ENCODE measurements at regions not wholly inside any gene's neighbourhood (a gene's known extent, or its start where the extent isn't known, plus 50 kb on each side); places are given as distances from the start of the nearest gene placed in this dataset.

GRCh38 chr2:5851410-5851809 lies 159.2 kb downstream of the SOX11 start:
- no peak overlapping the region for H3K27ac ChIP-seq
- TF ChIP-seq CTCF (IDR thresholded peaks at IDR 0.05) (no peak), ZFX (IDR thresholded peaks at IDR 0.05; ENCODE audit: borderline replicate concordance) (no peak)

- TF ChIP-seq ZFX (IDR thresholded peaks at IDR 0.05; ENCODE audit: borderline replicate concordance) (no peak), CTCF (IDR thresholded peaks at IDR 0.05) (no peak)
Measured at GRCh38 chr2:5854797-5855196, 162.6 kb downstream of the SOX11 start.

GRCh38 chr2:5867056-5867455 lies 174.9 kb downstream of the SOX11 start:
- H3K27ac ChIP-seq: no peak overlapping the region
- no peak for TF ChIP-seq ZFX (IDR thresholded peaks at IDR 0.05; ENCODE audit: borderline replicate concordance)
- no peak for TF ChIP-seq CTCF (IDR thresholded peaks at IDR 0.05)

More at GRCh38 chr2:5854797-5855196, 162.6 kb downstream of the SOX11 start:
- no peak overlapping the region for H3K27ac ChIP-seq

- H3K27ac ChIP-seq: no peak overlapping the region
- TF ChIP-seq CTCF (IDR thresholded peaks at IDR 0.05) (no peak), ZFX (IDR thresholded peaks at IDR 0.05; ENCODE audit: borderline replicate concordance) (no peak)
Measured at GRCh38 chr2:5868931-5869330, 176.7 kb downstream of the SOX11 start.

GRCh38 chr2:5869936-5870335 lies 177.8 kb downstream of the SOX11 start:
- H3K27ac ChIP-seq: no peak overlapping the region
- TF ChIP-seq ZFX (IDR thresholded peaks at IDR 0.05; ENCODE audit: borderline replicate concordance) (no peak), CTCF (IDR thresholded peaks at IDR 0.05) (no peak)

- TF ChIP-seq ZFX (IDR thresholded peaks at IDR 0.05; ENCODE audit: borderline replicate concordance) (no peak), CTCF (IDR thresholded peaks at IDR 0.05) (no peak)
- no peak overlapping the region for H3K27ac ChIP-seq
Measured at GRCh38 chr2:5877360-5877759, 185.2 kb downstream of the SOX11 start.

GRCh38 chr2:5885451-5886173 lies 193.4 kb downstream of the SOX11 start:
- TF ChIP-seq CTCF (IDR thresholded peaks at IDR 0.05) (no peak), ZFX (IDR thresholded peaks at IDR 0.05; ENCODE audit: borderline replicate concordance) (no peak)
- H3K27ac ChIP-seq: no peak overlapping the region

Data from 22Rv1 (cell line).